ENCODE measurements at regions not wholly inside any gene's neighbourhood (a gene's known extent, or its start where the extent isn't known, plus 50 kb on each side); places are given as distances from the start of the nearest gene placed in this dataset.

DNA sequence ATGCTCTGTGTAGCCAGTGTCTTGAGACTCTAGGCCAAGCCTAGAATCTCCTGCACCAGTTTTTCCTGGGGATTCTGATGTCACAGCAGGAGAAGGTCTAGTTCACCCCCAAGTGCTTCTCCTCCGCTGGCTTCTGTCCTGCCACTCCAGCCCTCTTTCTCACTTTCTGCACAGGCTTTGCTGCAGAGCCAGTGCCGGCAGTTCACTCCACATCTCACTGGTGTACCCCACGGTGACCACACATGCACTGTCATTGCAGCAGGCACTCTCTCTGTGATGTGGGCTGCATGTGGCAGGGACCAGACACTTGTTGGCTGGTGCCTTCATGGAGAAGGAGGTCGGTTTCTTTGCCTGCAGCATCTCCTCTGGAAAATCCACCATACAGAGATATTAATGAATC is 643.8 kb upstream of the GALNTL6 start:
- TF ChIP-seq, protein P1, sequence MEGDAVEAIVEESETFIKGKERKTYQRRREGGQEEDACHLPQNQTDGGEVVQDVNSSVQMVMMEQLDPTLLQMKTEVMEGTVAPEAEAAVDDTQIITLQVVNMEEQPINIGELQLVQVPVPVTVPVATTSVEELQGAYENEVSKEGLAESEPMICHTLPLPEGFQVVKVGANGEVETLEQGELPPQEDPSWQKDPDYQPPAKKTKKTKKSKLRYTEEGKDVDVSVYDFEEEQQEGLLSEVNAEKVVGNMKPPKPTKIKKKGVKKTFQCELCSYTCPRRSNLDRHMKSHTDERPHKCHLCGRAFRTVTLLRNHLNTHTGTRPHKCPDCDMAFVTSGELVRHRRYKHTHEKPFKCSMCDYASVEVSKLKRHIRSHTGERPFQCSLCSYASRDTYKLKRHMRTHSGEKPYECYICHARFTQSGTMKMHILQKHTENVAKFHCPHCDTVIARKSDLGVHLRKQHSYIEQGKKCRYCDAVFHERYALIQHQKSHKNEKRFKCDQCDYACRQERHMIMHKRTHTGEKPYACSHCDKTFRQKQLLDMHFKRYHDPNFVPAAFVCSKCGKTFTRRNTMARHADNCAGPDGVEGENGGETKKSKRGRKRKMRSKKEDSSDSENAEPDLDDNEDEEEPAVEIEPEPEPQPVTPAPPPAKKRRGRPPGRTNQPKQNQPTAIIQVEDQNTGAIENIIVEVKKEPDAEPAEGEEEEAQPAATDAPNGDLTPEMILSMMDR (conservative IDR thresholded peaks at IDR 0.05; ENCODE audit: low read depth in 2 of 2) = no peak
- TF ChIP-seq POLR2AphosphoS5 (IDR thresholded peaks at IDR 0.05; ENCODE audit: low read depth) = no peak
- no peak for TF ChIP-seq EZH2 (IDR thresholded peaks at IDR 0.05; ENCODE audit: low read depth, unreplicated experiment)
- no peak for TF ChIP-seq JUNB (IDR thresholded peaks at IDR 0.05; ENCODE audit: unreplicated experiment)

Measured in GM23338 (cell line).